GM12801 (cell line): ENCODE measurements at regions not wholly inside any gene's neighbourhood (a gene's known extent, or its start where the extent isn't known, plus 50 kb on each side); places are given as distances from the start of the nearest gene placed in this dataset.

Source experiments
- TF ChIP-seq, protein P1 (sequence below): IDR thresholded peaks from one replicate; pipeline ENCODE4 v1.5.1; 2011; ENCODE audit warnings: control low read depth; ENCODE audit not compliant: insufficient read length; ENCODE audit errors: extremely low read depth

DNA sequence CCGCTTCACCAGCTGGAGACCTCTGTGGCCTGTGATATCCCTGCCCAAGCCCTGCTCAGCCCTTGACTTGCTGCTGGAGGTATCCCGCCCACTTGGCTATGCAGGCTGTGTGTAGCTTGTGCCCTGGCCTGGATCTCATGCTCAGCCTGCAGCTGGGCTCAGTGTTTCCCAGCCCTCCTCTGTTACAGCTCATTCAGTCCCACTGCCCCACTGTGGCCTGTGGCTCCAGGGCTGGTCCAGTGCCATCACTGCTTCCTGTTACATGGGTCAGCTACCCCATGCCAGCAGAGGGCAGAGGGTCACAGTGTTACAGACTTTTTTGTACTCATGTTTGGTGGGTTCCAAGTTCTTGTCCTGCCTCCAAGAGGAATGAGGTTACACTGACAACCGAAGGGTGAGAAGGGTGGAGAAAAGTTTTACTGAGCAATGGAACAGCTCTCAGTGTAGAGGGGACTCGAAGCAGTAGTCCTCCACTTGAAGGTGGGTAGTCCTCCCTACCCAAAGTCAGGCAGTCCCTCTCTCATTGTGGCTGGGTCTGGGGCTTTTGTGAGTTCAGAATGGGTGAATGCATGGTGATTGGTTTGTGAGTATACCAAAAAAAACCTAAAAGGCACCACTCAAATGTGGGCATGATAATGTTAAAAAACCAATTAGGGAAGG, 100.4 kb downstream of the ANKRD7 start:
- TF ChIP-seq, protein P1, sequence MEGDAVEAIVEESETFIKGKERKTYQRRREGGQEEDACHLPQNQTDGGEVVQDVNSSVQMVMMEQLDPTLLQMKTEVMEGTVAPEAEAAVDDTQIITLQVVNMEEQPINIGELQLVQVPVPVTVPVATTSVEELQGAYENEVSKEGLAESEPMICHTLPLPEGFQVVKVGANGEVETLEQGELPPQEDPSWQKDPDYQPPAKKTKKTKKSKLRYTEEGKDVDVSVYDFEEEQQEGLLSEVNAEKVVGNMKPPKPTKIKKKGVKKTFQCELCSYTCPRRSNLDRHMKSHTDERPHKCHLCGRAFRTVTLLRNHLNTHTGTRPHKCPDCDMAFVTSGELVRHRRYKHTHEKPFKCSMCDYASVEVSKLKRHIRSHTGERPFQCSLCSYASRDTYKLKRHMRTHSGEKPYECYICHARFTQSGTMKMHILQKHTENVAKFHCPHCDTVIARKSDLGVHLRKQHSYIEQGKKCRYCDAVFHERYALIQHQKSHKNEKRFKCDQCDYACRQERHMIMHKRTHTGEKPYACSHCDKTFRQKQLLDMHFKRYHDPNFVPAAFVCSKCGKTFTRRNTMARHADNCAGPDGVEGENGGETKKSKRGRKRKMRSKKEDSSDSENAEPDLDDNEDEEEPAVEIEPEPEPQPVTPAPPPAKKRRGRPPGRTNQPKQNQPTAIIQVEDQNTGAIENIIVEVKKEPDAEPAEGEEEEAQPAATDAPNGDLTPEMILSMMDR, result no peak

DNA sequence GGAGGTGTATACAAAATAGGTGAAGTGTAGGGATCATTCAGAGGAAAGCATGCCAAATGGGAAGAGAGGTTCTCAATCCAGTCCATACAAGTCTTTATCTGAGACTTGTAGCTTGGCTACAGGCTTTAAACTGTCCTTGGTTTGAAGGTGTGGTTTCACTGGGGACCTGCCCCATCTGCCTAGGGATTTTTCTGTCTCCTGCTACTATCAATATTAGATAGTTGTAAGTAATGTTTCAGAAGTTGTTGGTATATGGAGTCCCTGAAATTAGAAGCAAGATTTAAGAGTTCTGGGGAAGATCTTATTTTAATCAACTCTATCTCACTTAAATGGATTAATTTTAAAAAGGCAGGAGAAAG, 100.9 kb downstream of the ANKRD7 start:
- TF ChIP-seq, protein P1, result no peak

DNA sequence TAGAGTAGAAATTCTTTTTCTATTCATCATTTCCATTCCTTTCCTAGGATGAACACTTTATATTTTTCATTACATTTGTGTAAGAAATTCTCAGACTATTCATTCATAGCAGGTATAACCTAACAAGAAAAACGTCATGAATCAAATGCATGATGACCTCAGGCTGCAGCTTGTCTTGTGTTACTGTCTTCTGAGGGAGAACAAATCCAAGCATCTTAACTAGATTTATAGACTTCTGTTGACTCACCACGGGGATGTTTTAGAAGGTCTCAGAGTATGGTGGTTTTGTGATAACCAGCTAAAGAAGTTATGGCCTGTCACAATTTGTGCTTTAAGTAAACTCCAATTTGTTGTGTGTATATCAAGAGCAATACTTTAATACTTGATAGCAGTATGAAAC, 102.7 kb downstream of the ANKRD7 start:
- TF ChIP-seq, protein P1, result no peak

DNA sequence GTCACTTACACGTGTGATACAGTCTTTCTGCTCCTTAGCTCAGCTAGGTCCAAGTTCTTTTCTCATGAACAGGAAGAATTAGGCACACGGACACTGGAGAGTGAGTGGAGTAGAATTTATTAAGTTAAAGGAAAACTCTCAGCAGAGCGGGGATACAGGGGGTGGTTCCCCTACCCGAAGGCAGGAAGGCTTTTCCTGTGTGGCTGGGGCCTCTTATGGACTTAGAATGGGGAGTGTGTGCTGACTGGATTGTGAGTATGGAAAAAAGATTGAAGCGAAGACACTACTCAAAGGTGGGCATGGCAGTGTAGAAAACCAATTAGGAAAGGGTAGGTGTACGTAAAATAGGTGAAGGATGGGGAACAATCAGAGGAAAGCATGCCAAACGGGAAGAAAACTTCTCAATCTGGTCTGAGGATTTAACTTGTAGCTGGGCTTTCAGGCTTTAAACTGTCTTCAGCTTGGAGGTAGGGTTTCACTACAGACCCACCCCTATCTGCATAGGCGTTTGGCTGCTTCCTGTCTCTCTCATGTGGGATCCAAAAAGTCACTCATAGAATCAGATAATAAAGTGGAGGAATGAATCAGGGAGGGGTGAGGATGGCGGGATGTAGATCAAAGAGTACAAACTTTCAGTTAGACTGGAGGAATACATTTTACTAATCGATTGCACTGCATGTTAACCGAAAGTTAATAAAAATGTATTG, 104.2 kb downstream of the ANKRD7 start:
- TF ChIP-seq, protein P1, result no peak

DNA sequence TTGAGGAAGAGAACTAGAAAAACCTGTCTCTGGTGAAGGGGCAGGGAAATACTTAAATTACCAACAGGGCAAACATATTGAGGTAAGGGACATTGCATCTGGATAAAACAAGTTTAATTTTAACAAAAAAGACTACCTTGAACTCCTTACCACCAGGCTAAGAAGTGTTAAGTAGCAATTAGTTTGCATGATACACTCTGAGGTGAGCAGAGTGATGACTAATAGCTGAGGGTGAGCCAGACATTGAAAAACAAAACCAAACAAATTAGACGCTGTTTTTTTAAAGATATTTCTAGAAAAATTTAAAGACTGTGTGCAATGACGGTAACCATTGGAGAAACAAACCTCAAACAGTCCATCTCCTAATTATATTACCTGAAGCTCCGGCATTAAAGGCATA, 105.9 kb downstream of the ANKRD7 start:
- TF ChIP-seq, protein P1, result no peak

DNA sequence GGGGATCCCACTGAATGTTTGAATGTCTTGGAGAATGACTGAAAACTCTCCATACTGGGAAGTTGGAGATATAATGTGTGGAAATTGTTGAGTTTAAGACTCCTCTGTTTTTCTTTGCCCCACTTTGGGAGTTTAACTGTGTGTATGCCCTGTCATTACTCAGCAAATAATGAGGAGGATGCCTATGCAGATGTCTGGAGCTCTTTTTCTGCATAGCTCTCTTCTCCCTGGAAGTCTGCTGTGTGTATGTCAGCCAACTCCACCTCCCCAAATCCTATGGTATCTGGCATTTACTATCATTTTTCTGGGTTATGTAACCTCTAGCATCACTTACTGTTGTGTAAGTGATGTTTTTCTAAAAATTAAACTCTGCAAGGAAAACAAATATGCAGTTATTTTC, 122.2 kb downstream of the ANKRD7 start:
- TF ChIP-seq, protein P1, result no peak

DNA sequence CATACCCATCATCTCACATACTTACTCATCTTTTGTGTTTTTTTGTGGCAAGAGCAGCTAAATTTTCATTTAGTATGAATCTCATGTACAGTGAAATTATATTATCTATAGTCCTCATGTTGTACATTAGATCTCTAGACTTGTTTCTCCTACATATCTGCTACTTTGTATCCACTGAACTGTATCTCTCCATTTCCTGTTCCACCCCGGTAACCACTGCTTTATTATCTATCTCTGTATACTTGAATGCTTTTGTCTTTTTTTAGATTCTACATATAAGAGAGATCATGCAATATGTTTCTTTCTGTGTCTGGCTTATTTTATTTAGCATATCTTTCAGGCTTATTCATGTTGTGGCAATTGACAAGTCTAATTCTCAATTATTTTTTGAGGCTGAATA, 125.1 kb downstream of the ANKRD7 start:
- TF ChIP-seq, protein P1, result no peak
